ENCODE measurements at regions not wholly inside any gene's neighbourhood (a gene's known extent, or its start where the extent isn't known, plus 50 kb on each side); places are given as distances from the start of the nearest gene placed in this dataset.

DNA sequence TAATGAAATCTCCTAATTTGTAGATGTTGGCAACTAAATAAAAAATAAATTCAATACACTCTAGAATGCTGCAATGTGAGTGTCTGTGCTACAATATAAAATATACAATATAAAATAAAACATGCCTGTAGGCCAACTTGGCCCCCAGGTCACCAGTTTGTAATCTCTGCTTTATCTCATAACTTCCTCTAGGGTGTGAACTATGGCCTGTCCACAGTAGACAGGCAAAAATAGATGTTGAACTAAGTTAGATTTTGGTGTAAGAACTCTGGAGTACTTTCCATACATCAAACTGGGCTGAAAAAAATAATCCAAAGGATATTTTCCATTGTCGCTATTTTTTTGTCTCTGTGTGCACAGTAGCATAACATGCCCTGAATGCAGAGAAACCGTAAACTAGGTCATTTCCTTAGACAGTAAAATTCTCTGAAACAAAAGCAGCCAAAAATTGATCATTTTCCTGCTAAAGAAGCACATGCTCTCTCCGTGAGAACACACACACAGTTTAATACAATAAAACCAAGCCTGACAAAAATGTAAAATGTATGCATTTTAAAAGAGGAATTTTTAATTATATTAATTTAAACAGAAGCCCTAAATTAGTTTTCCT is 98.5 kb upstream of the ZFP64 start:
- no TSS peak for BruUV-seq (replicated peaks)
- Histone ChIP-seq H3K9me1 (ENCODE audit: insufficient read depth, low read length) (no peaks in the 10 kb centered on the region), H4K8ac (ENCODE audit: low read depth in 2 of 2, low read length in 2 of 2) (no peak overlapping the region), H3K36me3 (ENCODE audit: control insufficient read depth, insufficient read depth, low read length) (no peaks in the 10 kb centered on the region), H3K4me2 (ENCODE audit: low read depth, low read length) (no peak overlapping the region), H3K23ac (ENCODE audit: low read depth, low read length) (no peak overlapping the region), H3K18ac (ENCODE audit: low read depth, low read length) (no peak overlapping the region), H3K9ac (ENCODE audit: low read depth, low read length) (no peak overlapping the region), H3K4me3 (ENCODE audit: insufficient read depth, low read depth, low read length) (no peak overlapping the region), H3K4ac (ENCODE audit: low read depth, low read length) (no peak overlapping the region), H2BK120ac (ENCODE audit: low read depth, low read length) (no peak overlapping the region), H4K91ac (ENCODE audit: insufficient read depth, low read depth, low read length) (no peak overlapping the region), H3K27ac (ENCODE audit: insufficient read depth, low read length) (no peak overlapping the region), H2BK15ac (ENCODE audit: low read depth, low read length) (no peak overlapping the region), H2AK9ac (replicated peaks; ENCODE audit: low read depth, low read length, poor library complexity) (no peak overlapping the region), H3K14ac (replicated peaks; ENCODE audit: low read depth, low read length) (no peak overlapping the region), H3K56ac (ENCODE audit: extremely low read depth, insufficient read depth, low read length) (no peak overlapping the region), H4K20me1 (ENCODE audit: insufficient read depth, low read length) (no peaks in the 10 kb centered on the region), H3K79me1 (ENCODE audit: low read depth in 1 of 2, low read length in 2 of 2) (no peaks in the 10 kb centered on the region), H3K27me3 (ENCODE audit: control insufficient read depth, insufficient read depth, low read length) (peaks cover 2% of the 10 kb centered on the region; the same call in 1 of the 2 replicates), H4K5ac (ENCODE audit: low read depth, low read length) (no peak overlapping the region), H2BK5ac (ENCODE audit: low read depth, low read length, poor library complexity, severe bottlenecking) (no peak overlapping the region), H3K4me1 (ENCODE audit: control insufficient read depth, insufficient read depth, low read length) (no peaks in the 10 kb centered on the region), H2AK5ac (ENCODE audit: low read depth, low read length) (no peak overlapping the region), H2BK20ac (ENCODE audit: low read depth, low read length) (no peak overlapping the region), H2AFZ (replicated peaks; ENCODE audit: low read length, poor library complexity) (no peak overlapping the region), H3K9me3 (ENCODE audit: control insufficient read depth, insufficient read depth, low read length) (no peaks in the 10 kb centered on the region)
- intact Hi-C loops (cut with micrococcal nuclease) = no loop called here
- TF ChIP-seq RFX5 (IDR thresholded peaks at IDR 0.05; ENCODE audit: low read depth, low read length) (no peak), RAD21 (IDR thresholded peaks at IDR 0.05; ENCODE audit: low read length) (no peak), POLR2A (IDR thresholded peaks at IDR 0.05; ENCODE audit: low read depth, low read length) (no peak), RCOR1 (IDR thresholded peaks at IDR 0.05; ENCODE audit: insufficient replicate concordance, low read length) (no peak), MAZ (IDR thresholded peaks at IDR 0.05; ENCODE audit: borderline replicate concordance, low read depth, low read length) (no peak), FOS (IDR thresholded peaks at IDR 0.05; ENCODE audit: low read depth, low read length) (no peak), SMC3 (IDR thresholded peaks at IDR 0.05; ENCODE audit: low read depth, low read length) (no peak)
- TF ChIP-seq, protein P1, sequence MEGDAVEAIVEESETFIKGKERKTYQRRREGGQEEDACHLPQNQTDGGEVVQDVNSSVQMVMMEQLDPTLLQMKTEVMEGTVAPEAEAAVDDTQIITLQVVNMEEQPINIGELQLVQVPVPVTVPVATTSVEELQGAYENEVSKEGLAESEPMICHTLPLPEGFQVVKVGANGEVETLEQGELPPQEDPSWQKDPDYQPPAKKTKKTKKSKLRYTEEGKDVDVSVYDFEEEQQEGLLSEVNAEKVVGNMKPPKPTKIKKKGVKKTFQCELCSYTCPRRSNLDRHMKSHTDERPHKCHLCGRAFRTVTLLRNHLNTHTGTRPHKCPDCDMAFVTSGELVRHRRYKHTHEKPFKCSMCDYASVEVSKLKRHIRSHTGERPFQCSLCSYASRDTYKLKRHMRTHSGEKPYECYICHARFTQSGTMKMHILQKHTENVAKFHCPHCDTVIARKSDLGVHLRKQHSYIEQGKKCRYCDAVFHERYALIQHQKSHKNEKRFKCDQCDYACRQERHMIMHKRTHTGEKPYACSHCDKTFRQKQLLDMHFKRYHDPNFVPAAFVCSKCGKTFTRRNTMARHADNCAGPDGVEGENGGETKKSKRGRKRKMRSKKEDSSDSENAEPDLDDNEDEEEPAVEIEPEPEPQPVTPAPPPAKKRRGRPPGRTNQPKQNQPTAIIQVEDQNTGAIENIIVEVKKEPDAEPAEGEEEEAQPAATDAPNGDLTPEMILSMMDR (conservative IDR thresholded peaks at IDR 0.05; ENCODE audit: low read depth, low read length) = no peak
- TF ChIP-seq, protein P2, sequence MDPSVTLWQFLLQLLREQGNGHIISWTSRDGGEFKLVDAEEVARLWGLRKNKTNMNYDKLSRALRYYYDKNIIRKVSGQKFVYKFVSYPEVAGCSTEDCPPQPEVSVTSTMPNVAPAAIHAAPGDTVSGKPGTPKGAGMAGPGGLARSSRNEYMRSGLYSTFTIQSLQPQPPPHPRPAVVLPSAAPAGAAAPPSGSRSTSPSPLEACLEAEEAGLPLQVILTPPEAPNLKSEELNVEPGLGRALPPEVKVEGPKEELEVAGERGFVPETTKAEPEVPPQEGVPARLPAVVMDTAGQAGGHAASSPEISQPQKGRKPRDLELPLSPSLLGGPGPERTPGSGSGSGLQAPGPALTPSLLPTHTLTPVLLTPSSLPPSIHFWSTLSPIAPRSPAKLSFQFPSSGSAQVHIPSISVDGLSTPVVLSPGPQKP (IDR thresholded peaks at IDR 0.05; ENCODE audit: borderline replicate concordance, low read depth, low read length) = no peak
- TF ChIP-seq, protein P3, sequence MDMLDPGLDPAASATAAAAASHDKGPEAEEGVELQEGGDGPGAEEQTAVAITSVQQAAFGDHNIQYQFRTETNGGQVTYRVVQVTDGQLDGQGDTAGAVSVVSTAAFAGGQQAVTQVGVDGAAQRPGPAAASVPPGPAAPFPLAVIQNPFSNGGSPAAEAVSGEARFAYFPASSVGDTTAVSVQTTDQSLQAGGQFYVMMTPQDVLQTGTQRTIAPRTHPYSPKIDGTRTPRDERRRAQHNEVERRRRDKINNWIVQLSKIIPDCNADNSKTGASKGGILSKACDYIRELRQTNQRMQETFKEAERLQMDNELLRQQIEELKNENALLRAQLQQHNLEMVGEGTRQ (IDR thresholded peaks at IDR 0.05; ENCODE audit: low read depth, low read length) = no peak
- DNase-seq (no peak), ATAC-seq (ENCODE audit: low read depth) (no peak)
- in situ Hi-C loops (cut with MboI; ENCODE audit: low sequenced_read_pairs) = no loop called here
- dilution Hi-C loops (cut with HindIII; ENCODE audit: low sequenced_read_pairs, unreplicated experiment) = no loop called here
- ChIA-PET CTCF (no interaction called here), POLR2A (ENCODE audit: unreplicated experiment) (no interaction called here)
- WGBS, 2 experiments (ENCODE audit: extremely low coverage in 2 of 2, insufficient read length in 1 of 2) = 60% methylated on average over 1 of the region's 3 CpGs; no CpG with 5 or more reads in 1 of the 2 experiments

Data from IMR-90 (cell line).